SK-N-SH (cell line): ENCODE measurements at regions not wholly inside any gene's neighbourhood (a gene's known extent, or its start where the extent isn't known, plus 50 kb on each side); places are given as distances from the start of the nearest gene placed in this dataset.

Experiments
- CTCF ChIA-PET: fragments of 300-600, 350-600 bp; formaldehyde crosslinking; extraction: SDS; loops from one replicate; lab custom pipeline; 2021; lab: Yijun Ruan, JAX
- POLR2A ChIA-PET: fragments of 350-600 bp; sonication (Branson Sonifier 250); formaldehyde crosslinking; extraction: SDS; loops from one replicate; lab custom pipeline; 2020; ENCODE audit warnings: antibody characterized with exemption, inconsistent platforms; lab: Yijun Ruan, JAX
- DNase-seq: peaks from one replicate; pipeline ENCODE4 v3.0.0; 2012
- H2AFZ ChIP-seq: fragments of 200-600 bp; sonication (generic); 2 replicates; pipeline ENCODE4 v1.8.1; 2016; ENCODE audit warnings: antibody characterized with exemption, mild to moderate bottlenecking, low read depth
- H3F3A ChIP-seq: fragments of 200-600 bp; sonication (generic); replicated peaks from 2 replicates; pipeline ENCODE3; 2016; ENCODE audit warnings: antibody characterized with exemption, mild to moderate bottlenecking; ENCODE audit not compliant: insufficient read depth
- H3K27ac ChIP-seq, 2 experiments: fragments of 200-500 bp in 1 of 2; fragments of 200-600 bp in 1 of 2; sonication (Bioruptor generic) in 1 of 2; sonication (generic), shearing (Covaris generic) in 1 of 2; 2 replicates each; pipeline versions ENCODE4 v1.5.1 to v1.6.1; 2014 to 2016; ENCODE audit warnings: low read depth in 2 of 2, inconsistent platforms in 1 of 2, low read length in 1 of 2, mild to moderate bottlenecking in 1 of 2, mixed read lengths in 1 of 2
- H3K27me3 ChIP-seq: fragments of 200-600 bp; sonication (generic), shearing (Covaris generic); 2 replicates; pipeline ENCODE4 v1.6.1; 2016; ENCODE audit warnings: mixed run types; ENCODE audit not compliant: insufficient read depth
- H3K36me3 ChIP-seq, 2 experiments: fragments of 200-500 bp in 1 of 2; fragments of 200-600 bp in 1 of 2; sonication (Bioruptor generic) in 1 of 2; sonication (generic) in 1 of 2; replicated peaks in 1 of 2; 2 replicates each; pipeline versions ENCODE3 to v1.5.1; 2014 to 2016; ENCODE audit warnings: low read length in 1 of 2, mild to moderate bottlenecking in 1 of 2; ENCODE audit not compliant: insufficient read depth in 2 of 2, control insufficient read depth in 1 of 2
- H3K4me1 ChIP-seq, 2 experiments: fragments of 200-500 bp in 1 of 2; fragments of 200-600 bp in 1 of 2; sonication (Bioruptor generic) in 1 of 2; sonication (generic), shearing (Covaris generic) in 1 of 2; 2 replicates each; pipeline versions ENCODE4 v1.5.1 to v1.6.1; 2014 to 2016; ENCODE audit warnings: low read depth in 1 of 2, low read length in 1 of 2, mixed run types in 1 of 2; ENCODE audit not compliant: insufficient read depth in 2 of 2, control insufficient read depth in 1 of 2
- H3K4me2 ChIP-seq: fragments of 200-600 bp; sonication (generic), shearing (Covaris generic); 2 replicates; pipeline ENCODE4 v1.6.1; 2017; ENCODE audit warnings: mixed run types
- H3K4me3 ChIP-seq, 2 experiments: fragments of 200-500 bp in 1 of 2; fragments of 200-600 bp in 1 of 2; sonication (Bioruptor generic) in 1 of 2; sonication (generic), shearing (Covaris generic) in 1 of 2; 2 replicates each; pipeline versions ENCODE4 v1.5.1 to v1.8.1; 2014 to 2016; ENCODE audit warnings: low read depth in 2 of 2, inconsistent platforms in 1 of 2, low read length in 1 of 2, mild to moderate bottlenecking in 1 of 2, mixed read lengths in 1 of 2, moderate library complexity in 1 of 2
- H3K79me2 ChIP-seq: fragments of 200-600 bp; sonication (generic); 2 replicates; pipeline ENCODE4 v1.8.1; 2017; ENCODE audit warnings: mild to moderate bottlenecking; ENCODE audit not compliant: insufficient read depth
- H3K9ac ChIP-seq: fragments of 200-600 bp; sonication (generic); 2 replicates; pipeline ENCODE4 v1.6.1; 2017; ENCODE audit warnings: mixed run types
- H3K9me2 ChIP-seq: fragments of 200-600 bp; sonication (generic); 2 replicates; pipeline ENCODE4 v1.6.1; 2017; ENCODE audit warnings: mixed run types
- H3K9me3 ChIP-seq: fragments of 200-600 bp; sonication (generic); 2 replicates; pipeline ENCODE4 v1.6.1; 2017; ENCODE audit warnings: mixed run types, mild to moderate bottlenecking, moderate library complexity
- H4K20me1 ChIP-seq: fragments of 200-600 bp; sonication (generic); 2 replicates; pipeline ENCODE4 v1.6.1; 2017; ENCODE audit warnings: mild to moderate bottlenecking, mixed run types; ENCODE audit not compliant: insufficient read depth
- EP300 ChIP-seq, 2 experiments: IDR thresholded peaks; 2 replicates each; pipeline versions ENCODE4 v1.4.0 to v1.6.1; 2012; ENCODE audit warnings: borderline replicate concordance in 1 of 2, low read depth in 1 of 2, low read length in 1 of 2
- FOXM1 ChIP-seq: IDR thresholded peaks from 2 replicates; pipeline ENCODE4 v1.4.0; 2012; ENCODE audit warnings: low read depth, mild to moderate bottlenecking
- MEF2A ChIP-seq: IDR thresholded peaks from 2 replicates; pipeline ENCODE4 v1.4.0; 2012; ENCODE audit warnings: low read depth, borderline replicate concordance
- MXI1 ChIP-seq: IDR thresholded peaks from 2 replicates; pipeline ENCODE4 v1.6.1; 2012; ENCODE audit warnings: mild to moderate bottlenecking, low read depth, low read length, improper control_type of control experiment
- RCOR1 ChIP-seq: fragments of 150-350 bp; IDR thresholded peaks from 2 replicates; pipeline ENCODE4 v1.6.1; 2017; ENCODE audit warnings: antibody characterized with exemption, low read length
- RFX5 ChIP-seq: IDR thresholded peaks from 2 replicates; pipeline ENCODE4 v1.6.1; 2012; ENCODE audit warnings: mild to moderate bottlenecking, improper control_type of control experiment, low read length
- SMC3 ChIP-seq: IDR thresholded peaks from 2 replicates; pipeline ENCODE4 v1.6.1; 2012; ENCODE audit warnings: low read depth, low read length, improper control_type of control experiment
- YY1 ChIP-seq: IDR thresholded peaks from 2 replicates; pipeline ENCODE4 v1.4.0; 2012; ENCODE audit warnings: low read depth, mild to moderate bottlenecking
- WGBS: methylation state at CpG from one replicate; pipeline ENCODE4 v1.1.6; 2017; ENCODE audit warnings: low lambda C conversion rate; 5-methylcytosine and 5-hydroxymethylcytosine counted together
- TF ChIP-seq, protein P1 (sequence below): fragments of 200-600 bp; sonication (generic); IDR thresholded peaks from 2 replicates; pipeline ENCODE4 v1.6.1; 2017; ENCODE audit warnings: antibody characterized with exemption, mild to moderate bottlenecking, moderate library complexity
- TF ChIP-seq, protein P2 (sequence below): fragments of 150-350 bp; IDR thresholded peaks from 2 replicates; pipeline ENCODE4 v1.6.1; 2017; ENCODE audit warnings: antibody characterized with exemption, low read length, low read depth, borderline replicate concordance
- TF ChIP-seq, protein P3 (sequence below): IDR thresholded peaks from 2 replicates; pipeline ENCODE4 v1.4.0; 2012; ENCODE audit warnings: low read depth, borderline replicate concordance
- TF ChIP-seq, protein P4 (sequence below): IDR thresholded peaks from 2 replicates; pipeline ENCODE4 v1.4.0; 2012; ENCODE audit warnings: low read depth, borderline replicate concordance

DNA sequence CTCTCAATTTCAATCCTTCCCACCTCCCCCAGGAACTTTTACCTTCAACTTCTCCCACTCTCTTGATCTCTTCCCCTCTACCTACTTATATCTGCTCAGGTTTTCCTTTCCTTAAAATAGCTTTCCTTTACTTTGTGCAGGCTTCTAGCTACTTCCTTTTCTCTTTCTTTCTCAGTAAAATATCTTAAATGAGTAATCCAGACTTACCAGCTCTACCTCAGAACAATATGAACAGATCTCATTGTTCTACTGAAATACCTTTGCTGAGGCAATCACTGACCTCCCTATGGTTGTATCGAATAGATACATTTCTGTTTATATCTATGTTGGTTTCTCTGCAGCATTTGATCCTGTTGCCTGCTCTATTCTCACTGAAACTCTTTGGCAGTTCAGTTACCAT is 86.7 kb upstream of the WDR44 start:
- Histone ChIP-seq H3K27ac (no peak overlapping the region), H3K36me3 (no peaks in the 10 kb centered on the region), H3K4me3 (no peak overlapping the region), H3K9ac (no peak overlapping the region), H3F3A (no peaks in the 10 kb centered on the region), H3K79me2 (no peaks in the 10 kb centered on the region), H3K4me2 (no peak overlapping the region), H3K27me3 (no peaks in the 10 kb centered on the region), H4K20me1 (no peaks in the 10 kb centered on the region), H3K9me2 (no peaks in the 10 kb centered on the region), H3K9me3 (no peaks in the 10 kb centered on the region), H3K4me1 (no peaks in the 10 kb centered on the region), H2AFZ (no peak overlapping the region)
- POLR2A ChIA-PET, result no interaction called here
- 45% methylated on average over 1 of the region's 1 CpG for WGBS
- no peak for DNase-seq
- TF ChIP-seq, protein P1, sequence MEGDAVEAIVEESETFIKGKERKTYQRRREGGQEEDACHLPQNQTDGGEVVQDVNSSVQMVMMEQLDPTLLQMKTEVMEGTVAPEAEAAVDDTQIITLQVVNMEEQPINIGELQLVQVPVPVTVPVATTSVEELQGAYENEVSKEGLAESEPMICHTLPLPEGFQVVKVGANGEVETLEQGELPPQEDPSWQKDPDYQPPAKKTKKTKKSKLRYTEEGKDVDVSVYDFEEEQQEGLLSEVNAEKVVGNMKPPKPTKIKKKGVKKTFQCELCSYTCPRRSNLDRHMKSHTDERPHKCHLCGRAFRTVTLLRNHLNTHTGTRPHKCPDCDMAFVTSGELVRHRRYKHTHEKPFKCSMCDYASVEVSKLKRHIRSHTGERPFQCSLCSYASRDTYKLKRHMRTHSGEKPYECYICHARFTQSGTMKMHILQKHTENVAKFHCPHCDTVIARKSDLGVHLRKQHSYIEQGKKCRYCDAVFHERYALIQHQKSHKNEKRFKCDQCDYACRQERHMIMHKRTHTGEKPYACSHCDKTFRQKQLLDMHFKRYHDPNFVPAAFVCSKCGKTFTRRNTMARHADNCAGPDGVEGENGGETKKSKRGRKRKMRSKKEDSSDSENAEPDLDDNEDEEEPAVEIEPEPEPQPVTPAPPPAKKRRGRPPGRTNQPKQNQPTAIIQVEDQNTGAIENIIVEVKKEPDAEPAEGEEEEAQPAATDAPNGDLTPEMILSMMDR, result no peak
- TF ChIP-seq MEF2A (no peak), RFX5 (no peak), MXI1 (no peak), EP300 (IDR thresholded peaks at IDR 0.05; ENCODE audit: borderline replicate concordance in 1 of 2, low read depth in 1 of 2, low read length in 1 of 2) (no peak), YY1 (no peak), FOXM1 (no peak), SMC3 (no peak), RCOR1 (no peak)
- TF ChIP-seq, protein P2, sequence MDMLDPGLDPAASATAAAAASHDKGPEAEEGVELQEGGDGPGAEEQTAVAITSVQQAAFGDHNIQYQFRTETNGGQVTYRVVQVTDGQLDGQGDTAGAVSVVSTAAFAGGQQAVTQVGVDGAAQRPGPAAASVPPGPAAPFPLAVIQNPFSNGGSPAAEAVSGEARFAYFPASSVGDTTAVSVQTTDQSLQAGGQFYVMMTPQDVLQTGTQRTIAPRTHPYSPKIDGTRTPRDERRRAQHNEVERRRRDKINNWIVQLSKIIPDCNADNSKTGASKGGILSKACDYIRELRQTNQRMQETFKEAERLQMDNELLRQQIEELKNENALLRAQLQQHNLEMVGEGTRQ, result no peak
- TF ChIP-seq, protein P3, sequence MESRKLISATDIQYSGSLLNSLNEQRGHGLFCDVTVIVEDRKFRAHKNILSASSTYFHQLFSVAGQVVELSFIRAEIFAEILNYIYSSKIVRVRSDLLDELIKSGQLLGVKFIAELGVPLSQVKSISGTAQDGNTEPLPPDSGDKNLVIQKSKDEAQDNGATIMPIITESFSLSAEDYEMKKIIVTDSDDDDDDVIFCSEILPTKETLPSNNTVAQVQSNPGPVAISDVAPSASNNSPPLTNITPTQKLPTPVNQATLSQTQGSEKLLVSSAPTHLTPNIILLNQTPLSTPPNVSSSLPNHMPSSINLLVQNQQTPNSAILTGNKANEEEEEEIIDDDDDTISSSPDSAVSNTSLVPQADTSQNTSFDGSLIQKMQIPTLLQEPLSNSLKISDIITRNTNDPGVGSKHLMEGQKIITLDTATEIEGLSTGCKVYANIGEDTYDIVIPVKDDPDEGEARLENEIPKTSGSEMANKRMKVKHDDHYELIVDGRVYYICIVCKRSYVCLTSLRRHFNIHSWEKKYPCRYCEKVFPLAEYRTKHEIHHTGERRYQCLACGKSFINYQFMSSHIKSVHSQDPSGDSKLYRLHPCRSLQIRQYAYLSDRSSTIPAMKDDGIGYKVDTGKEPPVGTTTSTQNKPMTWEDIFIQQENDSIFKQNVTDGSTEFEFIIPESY, result no peak
- TF ChIP-seq, protein P4, sequence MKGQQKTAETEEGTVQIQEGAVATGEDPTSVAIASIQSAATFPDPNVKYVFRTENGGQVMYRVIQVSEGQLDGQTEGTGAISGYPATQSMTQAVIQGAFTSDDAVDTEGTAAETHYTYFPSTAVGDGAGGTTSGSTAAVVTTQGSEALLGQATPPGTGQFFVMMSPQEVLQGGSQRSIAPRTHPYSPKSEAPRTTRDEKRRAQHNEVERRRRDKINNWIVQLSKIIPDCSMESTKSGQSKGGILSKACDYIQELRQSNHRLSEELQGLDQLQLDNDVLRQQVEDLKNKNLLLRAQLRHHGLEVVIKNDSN, result no peak
- CTCF ChIA-PET, result no interaction called here

DNA sequence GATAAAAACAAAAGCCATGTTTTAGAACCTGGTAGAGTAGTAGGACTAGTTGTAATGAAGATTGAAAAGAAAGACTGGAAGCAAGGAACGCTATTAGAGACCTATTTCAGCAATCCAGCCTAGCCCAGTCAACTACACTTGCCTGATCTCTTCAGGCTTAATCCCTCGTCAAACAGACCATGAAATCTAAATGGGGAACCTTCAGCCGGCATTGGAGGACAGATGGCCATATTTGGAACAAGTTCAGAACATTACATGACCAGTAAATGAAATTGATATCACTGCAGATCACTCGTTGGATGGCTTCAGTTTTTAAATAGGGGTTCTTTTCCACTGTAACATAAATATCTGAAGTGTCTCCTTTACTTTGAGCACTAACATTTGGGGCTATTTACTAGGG is 84.8 kb upstream of the WDR44 start:
- Histone ChIP-seq H3K4me3 (no peak overlapping the region), H2AFZ (no peak overlapping the region), H3K27me3 (no peaks in the 10 kb centered on the region), H3K27ac (no peak overlapping the region), H3K9me3 (no peaks in the 10 kb centered on the region), H3K79me2 (no peaks in the 10 kb centered on the region), H4K20me1 (no peaks in the 10 kb centered on the region), H3K36me3 (no peaks in the 10 kb centered on the region), H3K4me2 (no peak overlapping the region), H3K9me2 (no peaks in the 10 kb centered on the region), H3F3A (no peaks in the 10 kb centered on the region), H3K4me1 (no peaks in the 10 kb centered on the region), H3K9ac (no peak overlapping the region)
- no peak for TF ChIP-seq SMC3
- ChIA-PET CTCF (no interaction called here), POLR2A (no interaction called here)
- WGBS, result 19% methylated on average over 4 of the region's 4 CpGs
- DNase-seq, result no peak
